SU-DHL-6 (cell line): ENCODE measurements at regions not wholly inside any gene's neighbourhood (a gene's known extent, or its start where the extent isn't known, plus 50 kb on each side); places are given as distances from the start of the nearest gene placed in this dataset.

Experiments used
- H2AFZ ChIP-seq: fragments of 200-600 bp; sonication (generic); 2 replicates; pipeline ENCODE4 v1.6.1; 2014; ENCODE audit warnings: low read depth, mild to moderate bottlenecking, moderate library complexity, mixed read lengths, antibody characterized with exemption, low read length; ENCODE audit not compliant: severe bottlenecking
- H3F3A ChIP-seq: fragments of 200-600 bp; shearing (Covaris generic); 2 replicates; pipeline ENCODE4 v1.6.0; 2016; ENCODE audit warnings: antibody characterized with exemption, mild to moderate bottlenecking; ENCODE audit not compliant: insufficient read depth
- H3K27ac ChIP-seq: fragments of 200-600 bp; sonication (generic); 2 replicates; pipeline ENCODE4 v1.5.1; 2016; ENCODE audit warnings: low read depth, mild to moderate bottlenecking, low read length, moderate library complexity, mixed read lengths
- H3K27me3 ChIP-seq: fragments of 200-600 bp; sonication (generic), shearing (Covaris generic); 2 replicates; pipeline ENCODE4 v1.6.0; 2014; ENCODE audit warnings: mild to moderate bottlenecking, low read length
- H3K36me3 ChIP-seq: fragments of 200-600 bp; sonication (generic); 2 replicates; pipeline ENCODE4 v1.6.1; 2014; ENCODE audit warnings: mild to moderate bottlenecking, low read length, mixed read lengths
- H3K4me2 ChIP-seq: fragments of 300-600, 200-600 bp; shearing (Covaris generic), sonication (generic); 2 replicates; pipeline ENCODE4 v1.6.0; 2014; ENCODE audit warnings: low read length, low read depth, mild to moderate bottlenecking; ENCODE audit not compliant: poor library complexity, severe bottlenecking
- H3K4me3 ChIP-seq: fragments of 200-600 bp; sonication (generic); 2 replicates; pipeline ENCODE4 v1.5.1; 2014; ENCODE audit warnings: antibody characterized with exemption, low read length, mild to moderate bottlenecking, mixed read lengths; ENCODE audit not compliant: insufficient read depth, poor library complexity, severe bottlenecking
- H3K79me2 ChIP-seq: fragments of 200-600 bp; sonication (generic); 2 replicates; pipeline ENCODE4 v1.6.1; 2014; ENCODE audit warnings: mild to moderate bottlenecking, low read length, moderate library complexity; ENCODE audit not compliant: insufficient read depth
- H3K9ac ChIP-seq: fragments of 200-600 bp; sonication (generic); 2 replicates; pipeline ENCODE4 v1.7.0; 2014; ENCODE audit warnings: mild to moderate bottlenecking, low read length
- H3K9me2 ChIP-seq: fragments of 200-600 bp; sonication (generic); replicated peaks from 2 replicates; pipeline ENCODE4 v1.6.1; 2014; ENCODE audit warnings: low read length; ENCODE audit not compliant: insufficient read depth
- H3K9me3 ChIP-seq: fragments of 200-600 bp; sonication (generic); 2 replicates; pipeline ENCODE4 v1.6.1; 2014; ENCODE audit warnings: low read length, mixed read lengths; ENCODE audit not compliant: insufficient read depth
- H4K20me1 ChIP-seq: fragments of 200-600 bp; sonication (generic); 2 replicates; pipeline ENCODE4 v1.6.1; 2014; ENCODE audit warnings: low read depth, mild to moderate bottlenecking, antibody characterized with exemption, low read length, moderate library complexity, mixed read lengths
- EZH2phosphoT487 ChIP-seq: fragments of 200-600 bp; sonication (generic), shearing (Covaris generic); conservative IDR thresholded peaks from 2 replicates; pipeline ENCODE4 v1.6.1; 2018; ENCODE audit warnings: mild to moderate bottlenecking, antibody characterized with exemption, low read length, moderate library complexity, mixed read lengths
- TF ChIP-seq, protein P1 (sequence below): fragments of 200-600 bp; sonication (generic); IDR thresholded peaks from one replicate; pipeline ENCODE4 v1.5.1; 2017; ENCODE audit warnings: antibody characterized with exemption, mild to moderate bottlenecking, low read length, moderate library complexity; ENCODE audit not compliant: insufficient read depth, poor library complexity, severe bottlenecking

DNA sequence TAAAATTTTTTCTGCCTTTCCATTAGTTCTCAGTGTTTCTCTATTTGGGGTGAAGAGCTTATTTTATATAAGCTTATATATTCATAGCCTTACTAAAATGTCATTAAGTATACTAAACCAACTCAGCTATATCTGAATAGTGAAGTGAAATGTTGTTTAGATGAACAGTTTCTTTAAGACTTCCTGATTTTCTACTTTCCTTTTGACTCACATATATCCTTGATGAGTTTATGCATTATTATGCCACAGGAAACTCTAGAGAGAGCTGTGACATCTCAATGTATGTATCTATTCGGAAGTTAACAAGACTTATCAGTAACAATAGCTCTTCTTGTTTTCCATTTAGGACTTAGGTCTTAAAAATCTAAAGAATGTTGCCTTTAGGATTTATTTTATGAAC, 1491.8 kb upstream of the IGFBP7 start:
- H3K79me2 ChIP-seq: no peaks in the 10 kb centered on the region
- peak overlapping the region; percentile 19 for H2AFZ ChIP-seq
- H3K9ac ChIP-seq: no peak overlapping the region
- H3K36me3 ChIP-seq: no peaks in the 10 kb centered on the region
- H3K9me2 ChIP-seq: no peaks in the 10 kb centered on the region
- no peak overlapping the region for H3K4me2 ChIP-seq
- H3K4me3 ChIP-seq: no peak overlapping the region
- H3F3A ChIP-seq: no peaks in the 10 kb centered on the region
- H4K20me1 ChIP-seq: no peaks in the 10 kb centered on the region
- TF ChIP-seq, protein P1, sequence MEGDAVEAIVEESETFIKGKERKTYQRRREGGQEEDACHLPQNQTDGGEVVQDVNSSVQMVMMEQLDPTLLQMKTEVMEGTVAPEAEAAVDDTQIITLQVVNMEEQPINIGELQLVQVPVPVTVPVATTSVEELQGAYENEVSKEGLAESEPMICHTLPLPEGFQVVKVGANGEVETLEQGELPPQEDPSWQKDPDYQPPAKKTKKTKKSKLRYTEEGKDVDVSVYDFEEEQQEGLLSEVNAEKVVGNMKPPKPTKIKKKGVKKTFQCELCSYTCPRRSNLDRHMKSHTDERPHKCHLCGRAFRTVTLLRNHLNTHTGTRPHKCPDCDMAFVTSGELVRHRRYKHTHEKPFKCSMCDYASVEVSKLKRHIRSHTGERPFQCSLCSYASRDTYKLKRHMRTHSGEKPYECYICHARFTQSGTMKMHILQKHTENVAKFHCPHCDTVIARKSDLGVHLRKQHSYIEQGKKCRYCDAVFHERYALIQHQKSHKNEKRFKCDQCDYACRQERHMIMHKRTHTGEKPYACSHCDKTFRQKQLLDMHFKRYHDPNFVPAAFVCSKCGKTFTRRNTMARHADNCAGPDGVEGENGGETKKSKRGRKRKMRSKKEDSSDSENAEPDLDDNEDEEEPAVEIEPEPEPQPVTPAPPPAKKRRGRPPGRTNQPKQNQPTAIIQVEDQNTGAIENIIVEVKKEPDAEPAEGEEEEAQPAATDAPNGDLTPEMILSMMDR: no peak
- TF ChIP-seq EZH2phosphoT487: no peak
- H3K27ac ChIP-seq: no peak overlapping the region
- H3K27me3 ChIP-seq: no peaks in the 10 kb centered on the region
- H3K9me3 ChIP-seq: no peaks in the 10 kb centered on the region

DNA sequence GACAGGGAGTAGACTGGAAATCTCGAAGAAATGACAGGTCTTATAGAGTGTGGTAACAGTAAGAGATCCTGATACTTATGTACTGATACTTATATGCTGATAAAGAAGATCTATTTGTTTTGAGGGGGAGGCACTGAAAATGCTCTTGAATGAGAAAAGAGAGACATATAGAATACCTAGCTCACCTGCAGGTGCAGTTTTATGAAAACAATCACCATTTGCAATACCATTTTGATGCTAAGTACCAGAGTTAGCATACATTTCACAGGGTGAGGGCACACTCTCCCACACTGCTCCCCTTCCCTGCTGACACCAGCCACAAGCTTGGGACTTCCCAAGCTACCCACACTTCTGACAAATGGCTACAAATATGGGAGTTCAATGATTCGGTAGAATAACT, 1490.1 kb upstream of the IGFBP7 start:
- no peaks in the 10 kb centered on the region for H3K9me3 ChIP-seq
- no peak overlapping the region for H3K4me2 ChIP-seq
- no peaks in the 10 kb centered on the region for H3K9me2 ChIP-seq
- no peaks in the 10 kb centered on the region for H3K27me3 ChIP-seq
- no peak overlapping the region for H3K4me3 ChIP-seq
- H3K9ac ChIP-seq: no peak overlapping the region
- H2AFZ ChIP-seq: no peak overlapping the region
- no peaks in the 10 kb centered on the region for H3F3A ChIP-seq
- no peaks in the 10 kb centered on the region for H3K79me2 ChIP-seq
- H4K20me1 ChIP-seq: no peaks in the 10 kb centered on the region
- no peaks in the 10 kb centered on the region for H3K36me3 ChIP-seq
- no peak for TF ChIP-seq EZH2phosphoT487
- TF ChIP-seq, protein P1: no peak
- H3K27ac ChIP-seq: no peak overlapping the region

DNA sequence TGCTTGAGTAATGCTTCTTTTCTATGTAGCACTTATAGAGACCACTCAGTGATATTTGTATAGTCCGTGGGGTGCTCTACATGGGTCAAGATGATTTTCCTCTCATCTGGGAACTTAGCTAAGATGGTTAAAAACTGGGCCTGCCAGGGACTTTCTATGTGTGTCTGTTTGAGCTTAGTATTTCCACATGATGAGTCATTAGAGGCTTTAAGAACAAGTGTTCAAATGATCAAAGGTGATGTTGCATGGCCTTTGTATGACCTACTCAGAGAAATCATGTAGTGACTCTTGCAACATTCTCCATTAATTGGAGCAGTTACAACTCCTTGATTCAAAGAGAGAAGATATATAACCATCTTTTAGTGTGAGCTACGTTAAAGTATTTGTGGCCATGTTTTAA, 1480.5 kb upstream of the IGFBP7 start:
- Histone ChIP-seq H3K4me2 (no peak overlapping the region), H4K20me1 (no peaks in the 10 kb centered on the region), H3K79me2 (no peaks in the 10 kb centered on the region), H3K9me3 (no peaks in the 10 kb centered on the region), H3K4me3 (no peak overlapping the region), H3K36me3 (no peaks in the 10 kb centered on the region), H3F3A (no peaks in the 10 kb centered on the region), H2AFZ (no peak overlapping the region), H3K9ac (no peak overlapping the region), H3K27me3 (no peaks in the 10 kb centered on the region), H3K27ac (no peak overlapping the region), H3K9me2 (no peaks in the 10 kb centered on the region)
- no peak for TF ChIP-seq EZH2phosphoT487
- TF ChIP-seq, protein P1: no peak
